WTC11 (cell line): ENCODE measurements at regions not wholly inside any gene's neighbourhood (a gene's known extent, or its start where the extent isn't known, plus 50 kb on each side); places are given as distances from the start of the nearest gene placed in this dataset.

Experiments
- ATAC-seq: fragments of 200-7000 bp; cut with Tn5 transposase; 2 replicates; pipeline ENCODE4 v1.10.0; 2021; ENCODE audit warnings: mild to moderate bottlenecking, moderate library complexity
- CTCF ChIA-PET: fragments of 300-600 bp; sonication (Branson Sonifier 250); formaldehyde crosslinking; loops from one replicate; lab custom pipeline; 2021; ENCODE audit warnings: antibody characterized with exemption; lab: Charles Lee
- POLR2A ChIA-PET: fragments of 350-600 bp; sonication (Branson Sonifier 250); formaldehyde crosslinking; loops from one replicate; lab custom pipeline; 2021; ENCODE audit warnings: antibody characterized with exemption; lab: Charles Lee
- DNase-seq: peaks from one replicate; pipeline ENCODE4 v3.0.0; 2021; ENCODE audit warnings: low spot score
- H3K27ac Mint-ChIP-seq: 2 replicates; pipeline ENCODE4 v1.8.0; 2021; ENCODE audit warnings: mixed read lengths
- H3K27me3 Mint-ChIP-seq: 2 replicates; pipeline ENCODE4 v1.8.0; 2021; ENCODE audit warnings: low read depth, mild to moderate bottlenecking, moderate library complexity, mixed read lengths
- H3K36me3 Mint-ChIP-seq: 2 replicates; pipeline ENCODE4 v1.8.0; 2021; ENCODE audit warnings: mixed read lengths
- H3K4me1 Mint-ChIP-seq: 2 replicates; pipeline ENCODE4 v1.8.0; 2022; ENCODE audit warnings: mixed read lengths
- H3K4me3 Mint-ChIP-seq: 2 replicates; pipeline ENCODE4 v1.8.0; 2021; ENCODE audit warnings: mild to moderate bottlenecking, moderate library complexity, mixed read lengths
- H3K9me3 Mint-ChIP-seq: 2 replicates; pipeline ENCODE4 v1.8.0; 2021; ENCODE audit warnings: mixed read lengths
- ATF2 ChIP-seq: sonication (generic); formaldehyde crosslinking; IDR thresholded peaks from 2 replicates; pipeline ENCODE4 v1.8.1; 2022; ENCODE audit warnings: low read depth, missing genetic modification reagents, borderline replicate concordance
- CREM ChIP-seq: sonication (generic); formaldehyde crosslinking; IDR thresholded peaks from 2 replicates; pipeline ENCODE4 v1.8.1; 2022; ENCODE audit warnings: mild to moderate bottlenecking, missing genetic modification reagents, moderate library complexity
- EMX1 ChIP-seq: fragments of 250-450 bp; sonication (Bioruptor Pico); IDR thresholded peaks from 2 replicates; pipeline ENCODE4 v1.8.0; 2021; ENCODE audit warnings: mild to moderate bottlenecking
- FOXJ3 ChIP-seq: sonication (generic); formaldehyde crosslinking; IDR thresholded peaks from 2 replicates; pipeline ENCODE4 v1.9.0; 2021; ENCODE audit warnings: missing genetic modification reagents, mild to moderate bottlenecking, borderline replicate concordance
- GRHL2 ChIP-seq: fragments of 250-450 bp; sonication (Bioruptor Pico); IDR thresholded peaks from 2 replicates; pipeline ENCODE4 v1.8.0; 2022; ENCODE audit warnings: mild to moderate bottlenecking, moderate library complexity; ENCODE audit not compliant: insufficient replicate concordance, severe bottlenecking
- HMGXB4 ChIP-seq: sonication (generic); formaldehyde crosslinking; IDR thresholded peaks from 2 replicates; pipeline ENCODE4 v1.8.1; 2023; ENCODE audit warnings: mild to moderate bottlenecking, moderate library complexity, missing genetic modification reagents
- JUN ChIP-seq: sonication (generic); formaldehyde crosslinking; IDR thresholded peaks from 2 replicates; pipeline ENCODE4 v1.8.0; 2023; ENCODE audit warnings: mild to moderate bottlenecking, missing genetic modification reagents
- MXD4 ChIP-seq: fragments of 250-450 bp; sonication (Bioruptor Pico); IDR thresholded peaks from 2 replicates; pipeline ENCODE4 v1.8.0; 2021; ENCODE audit warnings: mild to moderate bottlenecking, moderate library complexity, borderline replicate concordance
- NFYB ChIP-seq: sonication (generic); formaldehyde crosslinking; conservative IDR thresholded peaks from 2 replicates; pipeline ENCODE4 v1.8.0; 2022; ENCODE audit warnings: low read depth, missing genetic modification reagents
- NR1H2 ChIP-seq: sonication (generic); formaldehyde crosslinking; IDR thresholded peaks from 2 replicates; pipeline ENCODE4 v1.9.0; 2021; ENCODE audit warnings: mild to moderate bottlenecking, moderate library complexity, missing genetic modification reagents
- SMAD3 ChIP-seq: sonication (generic); formaldehyde crosslinking; IDR thresholded peaks from 2 replicates; pipeline ENCODE4 v1.8.0; 2022; ENCODE audit warnings: missing genetic modification reagents, mild to moderate bottlenecking, borderline replicate concordance
- SP1 ChIP-seq: sonication (generic); formaldehyde crosslinking; conservative IDR thresholded peaks from 2 replicates; pipeline ENCODE4 v1.8.1; 2022; ENCODE audit warnings: missing genetic modification reagents
- ZNF121 ChIP-seq: sonication (generic); formaldehyde crosslinking; IDR thresholded peaks from 2 replicates; pipeline ENCODE4 v1.8.0; 2023; ENCODE audit warnings: missing genetic modification reagents
- ZNF138 ChIP-seq: sonication (generic); formaldehyde crosslinking; conservative IDR thresholded peaks from 2 replicates; pipeline ENCODE4 v1.8.1; 2022; ENCODE audit warnings: mild to moderate bottlenecking, moderate library complexity, missing genetic modification reagents
- ZNF232 ChIP-seq: sonication (generic); formaldehyde crosslinking; IDR thresholded peaks from 2 replicates; pipeline ENCODE4 v1.8.0; 2022; ENCODE audit warnings: mild to moderate bottlenecking, missing genetic modification reagents
- ZNF281 ChIP-seq: sonication (generic); formaldehyde crosslinking; IDR thresholded peaks from 2 replicates; pipeline ENCODE4 v1.8.0; 2023; ENCODE audit warnings: mild to moderate bottlenecking, missing genetic modification reagents
- ZNF396 ChIP-seq: fragments of 250-450 bp; sonication (Bioruptor Pico); IDR thresholded peaks from 2 replicates; pipeline ENCODE4 v1.8.0; 2021; ENCODE audit warnings: mild to moderate bottlenecking, moderate library complexity, borderline replicate concordance
- ZNF416 ChIP-seq: fragments of 250-450 bp; sonication (Bioruptor Pico); IDR thresholded peaks from 2 replicates; pipeline ENCODE4 v1.9.0; 2021; ENCODE audit warnings: mild to moderate bottlenecking, inconsistent platforms
- ZNF425 ChIP-seq: fragments of 250-450 bp; sonication (Bioruptor Pico); conservative IDR thresholded peaks from 2 replicates; pipeline ENCODE4 v1.9.0; 2021; ENCODE audit warnings: mild to moderate bottlenecking
- TF ChIP-seq, protein P1 (sequence below): sonication (generic); formaldehyde crosslinking; IDR thresholded peaks from 2 replicates; pipeline ENCODE4 v1.8.1; 2022; ENCODE audit warnings: mild to moderate bottlenecking, missing genetic modification reagents, moderate library complexity, borderline replicate concordance
- TF ChIP-seq, protein P2 (sequence below): sonication (generic); formaldehyde crosslinking; IDR thresholded peaks from 2 replicates; pipeline ENCODE4 v1.8.1; 2023; ENCODE audit warnings: mild to moderate bottlenecking, missing genetic modification reagents, moderate library complexity

- Mint-ChIP-seq H3K27ac (no peak overlapping the region), H3K27me3 (no peaks in the 10 kb centered on the region; the same call in 1 of the 2 replicates), H3K4me1 (no peaks in the 10 kb centered on the region), H3K36me3 (peaks cover 15% of the 10 kb centered on the region), H3K4me3 (no peak overlapping the region), H3K9me3 (peaks cover 15% of the 10 kb centered on the region)
- ATAC-seq (no peak), DNase-seq (no peak)
- TF ChIP-seq SMAD3 (CRISPR knock-in tag) (no peak), JUN (no peak), EMX1 (no peak)
- POLR2A ChIA-PET, result no interaction called here
- CTCF ChIA-PET, result no interaction called here
Measured at GRCh38 chr2:5519286-5519685, 172.9 kb upstream of the SOX11 start.

- Mint-ChIP-seq H3K27ac (no peak overlapping the region), H3K4me3 (no peak overlapping the region), H3K27me3 (no peaks in the 10 kb centered on the region; the same call in 1 of the 2 replicates), H3K4me1 (no peaks in the 10 kb centered on the region), H3K36me3 (peaks cover 23% of the 10 kb centered on the region), H3K9me3 (peaks cover 24% of the 10 kb centered on the region)
- POLR2A ChIA-PET, result no interaction called here
- no peak for DNase-seq
- ATAC-seq, result no peak
- TF ChIP-seq CREM (CRISPR knock-in tag) (no peak), NFYB (no peak), ZNF281 (CRISPR knock-in tag) (no peak), ATF2 (CRISPR knock-in tag) (no peak)
- CTCF ChIA-PET, result no interaction called here
Measured at GRCh38 chr2:5520463-5520972, 171.7 kb upstream of the SOX11 start.

- H3K27me3 Mint-ChIP-seq, result no peaks in the 10 kb centered on the region; the same call in 1 of the 2 replicates
- ChIA-PET POLR2A (no interaction called here), CTCF (no interaction called here)
- DNase-seq (no peak), ATAC-seq (no peak)
- H3K4me3 Mint-ChIP-seq, result no peak overlapping the region
- no peak overlapping the region for H3K27ac Mint-ChIP-seq
- H3K36me3 Mint-ChIP-seq, result peaks cover 25% of the 10 kb centered on the region
- H3K4me1 Mint-ChIP-seq, result no peaks in the 10 kb centered on the region
- H3K9me3 Mint-ChIP-seq, result peaks cover 27% of the 10 kb centered on the region
- TF ChIP-seq GRHL2 (CRISPR knock-in tag) (no peak), FOXJ3 (CRISPR knock-in tag) (no peak), NR1H2 (CRISPR knock-in tag) (no peak), SP1 (CRISPR knock-in tag) (no peak), HMGXB4 (CRISPR knock-in tag) (no peak), ZNF121 (CRISPR knock-in tag) (no peak), ZNF396 (CRISPR knock-in tag) (no peak), ZNF138 (CRISPR knock-in tag) (no peak), ZNF425 (CRISPR knock-in tag) (no peak), MXD4 (CRISPR knock-in tag) (no peak), ZNF232 (CRISPR knock-in tag) (no peak), ZNF416 (CRISPR knock-in tag) (no peak)
- TF ChIP-seq, protein P1, sequence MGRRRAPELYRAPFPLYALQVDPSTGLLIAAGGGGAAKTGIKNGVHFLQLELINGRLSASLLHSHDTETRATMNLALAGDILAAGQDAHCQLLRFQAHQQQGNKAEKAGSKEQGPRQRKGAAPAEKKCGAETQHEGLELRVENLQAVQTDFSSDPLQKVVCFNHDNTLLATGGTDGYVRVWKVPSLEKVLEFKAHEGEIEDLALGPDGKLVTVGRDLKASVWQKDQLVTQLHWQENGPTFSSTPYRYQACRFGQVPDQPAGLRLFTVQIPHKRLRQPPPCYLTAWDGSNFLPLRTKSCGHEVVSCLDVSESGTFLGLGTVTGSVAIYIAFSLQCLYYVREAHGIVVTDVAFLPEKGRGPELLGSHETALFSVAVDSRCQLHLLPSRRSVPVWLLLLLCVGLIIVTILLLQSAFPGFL (CRISPR knock-in tag), result no peak
- TF ChIP-seq, protein P2, sequence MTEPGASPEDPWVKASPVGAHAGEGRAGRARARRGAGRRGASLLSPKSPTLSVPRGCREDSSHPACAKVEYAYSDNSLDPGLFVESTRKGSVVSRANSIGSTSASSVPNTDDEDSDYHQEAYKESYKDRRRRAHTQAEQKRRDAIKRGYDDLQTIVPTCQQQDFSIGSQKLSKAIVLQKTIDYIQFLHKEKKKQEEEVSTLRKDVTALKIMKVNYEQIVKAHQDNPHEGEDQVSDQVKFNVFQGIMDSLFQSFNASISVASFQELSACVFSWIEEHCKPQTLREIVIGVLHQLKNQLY (CRISPR knock-in tag), result no peak
Measured at GRCh38 chr2:5521461-5521860, 170.7 kb upstream of the SOX11 start.
